Mucosa of descending colon (tissue), 3 donors: ENCODE measurements at regions not wholly inside any gene's neighbourhood (a gene's known extent, or its start where the extent isn't known, plus 50 kb on each side); places are given as distances from the start of the nearest gene placed in this dataset.

Experiments
- ATAC-seq: fragments of 200-7000 bp; cut with Tn5 transposase; one replicate; pipeline ENCODE4 v1.9.1; 2020; ENCODE audit warnings: mild to moderate bottlenecking, moderate library complexity
- DNase-seq, 3 donors: peaks; one replicate each; pipeline ENCODE4 v3.0.0-alpha.2; 2020
- H3K36me3 ChIP-seq: fragments of 200-600 bp; one replicate; pipeline ENCODE4 v1.8.0; 2021; ENCODE audit warnings: low read depth, mild to moderate bottlenecking
- H3K4me1 ChIP-seq: fragments of 200-600 bp; one replicate; pipeline ENCODE4 v1.8.0; 2021; ENCODE audit warnings: low read depth, mild to moderate bottlenecking
- H3K4me3 ChIP-seq: fragments of 200-600 bp; one replicate; pipeline ENCODE4 v1.8.0; 2021; ENCODE audit warnings: mild to moderate bottlenecking
- H3K9me3 ChIP-seq: fragments of 200-600 bp; one replicate; pipeline ENCODE4 v1.8.0; 2021; ENCODE audit warnings: mild to moderate bottlenecking
- CTCF ChIP-seq: fragments of 200-600 bp; IDR thresholded peaks from one replicate; pipeline ENCODE4 v1.8.0; 2022; ENCODE audit warnings: antibody characterized with exemption, mild to moderate bottlenecking
- intact Hi-C, 2 donors: fragments of 100-400 bp; cut with DNase I in 1 of 2; cut with micrococcal nuclease in 1 of 2; formaldehyde crosslinking; loops; one replicate each; pipeline versions ENCODE4 v1.11.0 to v1.11.1; 2022; cut with DNase I, micrococcal nuclease
- donor health status: DM: no; HTN: no; CAD: no; lungs with moderate emphysema.
- donor health status: DM: no; HTN: no; CAD: no.
- donor health status: DM: no; HTN: yes; CAD: no.

GRCh38 chr2:44098891-44099290 is 69.8 kb upstream of the PPM1B start:
- Histone ChIP-seq H3K4me1 (peaks cover under 1% of the 10 kb centered on the region), H3K4me3 (no peak overlapping the region), H3K9me3 (no peaks in the 10 kb centered on the region), H3K36me3 (no peaks in the 10 kb centered on the region)
- DNase-seq (no peak), ATAC-seq (no peak)
- no peak for TF ChIP-seq CTCF
- intact Hi-C loops, result no loop called here

- Histone ChIP-seq H3K36me3 (no peaks in the 10 kb centered on the region), H3K4me1 (peaks cover 7% of the 10 kb centered on the region), H3K4me3 (no peak overlapping the region), H3K9me3 (no peaks in the 10 kb centered on the region)
- DNase-seq, result peak; percentile 42 to 68 (median 58)
- ATAC-seq, result peak; percentile 84
- no peak for TF ChIP-seq CTCF
- intact Hi-C loops, result no loop called here
These were observed 68.3 kb upstream of the PPM1B start for GRCh38 chr2:44100351-44100750.

- no peak for TF ChIP-seq CTCF
- no peak for ATAC-seq
- H3K9me3 ChIP-seq, result no peaks in the 10 kb centered on the region
- peaks cover 11% of the 10 kb centered on the region for H3K4me1 ChIP-seq
- H3K36me3 ChIP-seq, result no peaks in the 10 kb centered on the region
- no peak for DNase-seq
- intact Hi-C loops, result no loop called here
- H3K4me3 ChIP-seq, result no peak overlapping the region
These were observed 67.4 kb upstream of the PPM1B start for GRCh38 chr2:44101246-44101645.

- DNase-seq (no peak), ATAC-seq (no peak)
- no peak overlapping the region for H3K4me3 ChIP-seq
- H3K36me3 ChIP-seq, result no peaks in the 10 kb centered on the region
- TF ChIP-seq CTCF, result no peak
- intact Hi-C loops, result no loop called here
- no peaks in the 10 kb centered on the region for H3K9me3 ChIP-seq
- peaks cover 11% of the 10 kb centered on the region for H3K4me1 ChIP-seq
These were observed 65.7 kb upstream of the PPM1B start for GRCh38 chr2:44102790-44103562.

GRCh38 chr2:44103639-44104038 is 65.0 kb upstream of the PPM1B start:
- DNase-seq (no peak), ATAC-seq (no peak)
- peaks cover 11% of the 10 kb centered on the region for H3K4me1 ChIP-seq
- no peaks in the 10 kb centered on the region for H3K9me3 ChIP-seq
- H3K36me3 ChIP-seq, result no peaks in the 10 kb centered on the region
- H3K4me3 ChIP-seq, result no peak overlapping the region
- intact Hi-C loops, result no loop called here
- TF ChIP-seq CTCF, result no peak
